T follicular helper cell (primary cell): ENCODE measurements at regions not wholly inside any gene's neighbourhood (a gene's known extent, or its start where the extent isn't known, plus 50 kb on each side); places are given as distances from the start of the nearest gene placed in this dataset.
A peak's percentile ranks its signal among the peaks of the same experiment; 100 is the strongest.

Experiments used
- DNase-seq: peaks from one replicate; pipeline ENCODE4 v3.0.0-alpha.2; 2020; ENCODE audit warnings: low read depth

DNA sequence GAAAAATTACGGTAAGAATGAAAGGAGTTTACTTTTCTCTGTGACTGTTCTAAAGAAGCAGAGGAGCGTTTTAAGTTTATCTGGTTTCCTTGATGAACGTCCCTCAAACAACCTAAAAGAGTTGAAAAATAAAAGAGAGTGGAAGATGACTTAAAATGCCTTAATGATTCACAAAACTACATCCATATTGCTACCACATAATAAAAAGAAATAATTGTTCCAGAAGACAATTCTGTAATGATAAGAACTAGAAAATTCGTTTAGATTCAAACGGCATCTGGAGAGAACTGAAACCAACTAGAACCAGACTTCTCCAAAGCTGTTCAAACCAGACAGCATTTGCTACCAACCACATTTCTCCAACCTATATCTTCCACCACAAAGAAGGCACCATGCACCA is 68.1 kb downstream of the TEKT4 start:
- no peak for DNase-seq

DNA sequence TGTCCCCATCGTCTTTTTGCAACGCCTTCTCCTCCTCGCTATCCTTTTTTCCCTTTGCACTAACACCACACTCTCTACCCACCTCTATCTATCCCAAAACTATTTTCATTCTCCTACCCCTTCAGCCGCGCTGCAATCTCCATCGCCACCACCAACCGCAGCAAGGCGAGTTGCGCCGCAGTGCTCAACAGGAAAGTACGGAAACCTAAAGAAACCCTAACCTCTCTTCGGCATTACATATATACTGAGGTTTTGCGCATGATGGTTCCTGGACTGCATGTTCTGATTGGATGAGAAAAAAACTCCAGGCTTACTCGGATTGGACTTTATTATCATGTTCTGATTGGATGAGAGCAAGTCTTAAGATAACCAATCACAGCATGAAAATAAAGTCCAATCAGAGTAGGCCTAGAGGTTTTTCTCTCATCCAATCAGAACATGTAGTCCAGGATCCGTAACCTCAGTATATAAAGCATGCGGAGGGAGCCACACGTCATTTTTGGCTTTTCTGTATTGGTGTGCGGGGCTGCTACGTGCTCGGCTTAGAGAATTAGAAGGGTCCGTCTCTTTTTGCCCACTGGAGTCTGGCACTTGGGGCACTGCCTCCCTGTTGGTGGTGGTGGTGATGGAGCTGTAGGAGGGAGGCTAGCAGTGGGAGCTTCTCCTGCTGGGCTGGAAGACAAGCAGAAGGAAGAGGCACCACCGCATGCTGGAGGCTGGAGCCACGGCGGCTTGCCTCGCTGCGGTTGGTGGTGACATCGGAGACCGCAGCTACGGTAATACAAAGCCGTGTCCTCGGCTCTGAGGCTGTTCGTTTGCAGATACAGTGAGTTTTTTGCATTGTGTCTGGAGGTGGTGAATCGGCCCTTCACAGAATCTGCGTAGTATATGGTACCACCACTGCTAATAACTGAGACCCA is 76.1 kb downstream of the TEKT4 start:
- no peak for DNase-seq

DNA sequence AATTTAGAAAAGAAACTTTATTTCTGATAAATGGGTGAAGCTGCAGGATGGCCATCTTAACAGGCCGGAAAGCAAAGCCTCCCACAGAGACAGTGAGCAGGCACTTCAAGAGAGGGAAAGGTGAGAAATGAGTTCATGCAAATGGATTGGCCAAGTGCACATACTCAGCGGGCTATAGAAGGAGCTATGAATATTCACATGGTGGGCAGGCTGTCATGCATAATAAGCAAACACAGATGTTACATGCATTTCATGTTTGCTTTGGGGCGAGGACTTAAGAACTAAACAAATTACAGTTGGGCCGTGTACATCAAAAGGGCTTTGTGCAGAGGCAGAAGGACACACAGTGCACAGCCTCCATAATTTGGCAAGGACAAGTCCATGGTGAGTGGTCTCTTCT is 69.8 kb upstream of the MAL start:
- no peak for DNase-seq

DNA sequence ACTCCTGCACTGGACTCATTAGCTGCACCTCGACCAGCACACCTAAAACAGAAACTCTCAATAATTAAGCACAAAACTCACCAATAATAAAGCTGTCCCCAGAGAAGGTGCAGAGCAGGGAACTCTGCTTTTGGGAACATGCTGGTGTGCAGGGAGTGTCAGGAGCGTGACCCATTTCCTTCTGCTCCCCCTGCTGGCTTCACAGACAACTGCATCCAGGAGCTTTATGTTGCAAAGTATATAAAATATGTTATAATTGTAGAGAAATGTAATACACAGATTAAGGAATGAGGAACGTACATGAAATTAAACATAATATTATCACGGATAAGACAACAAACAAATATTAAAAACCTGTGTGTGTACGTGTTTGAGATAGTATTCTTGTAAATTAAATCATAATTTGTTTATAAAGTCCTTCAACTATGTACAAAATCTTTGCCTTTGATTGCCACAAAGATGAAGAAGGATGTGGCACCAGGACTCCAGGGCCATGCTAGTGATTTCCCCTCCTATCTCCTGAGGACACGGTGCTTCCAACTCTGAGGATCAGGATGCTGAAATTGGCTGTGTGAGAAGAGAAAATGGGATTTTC is 68.6 kb upstream of the MAL start:
- peak; percentile 9 for DNase-seq

DNA sequence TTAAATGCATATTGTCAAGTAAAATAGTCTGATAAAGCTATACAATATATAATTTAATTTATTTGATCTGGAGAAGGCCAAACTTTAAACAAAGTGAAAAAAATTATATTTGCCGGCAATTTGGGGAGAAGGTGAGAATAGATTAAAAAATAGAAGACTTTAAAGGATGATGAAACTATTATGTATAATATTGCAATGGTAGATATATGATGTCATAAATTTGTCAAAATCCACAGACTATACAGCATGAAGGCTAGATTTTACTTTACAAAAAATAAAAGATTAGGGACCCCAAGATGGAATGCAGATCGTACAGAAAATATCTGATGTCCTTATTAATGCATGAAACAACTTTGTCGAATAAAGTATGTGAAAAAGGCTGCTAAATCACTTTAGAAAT is 67.3 kb upstream of the MAL start:
- DNase-seq, result no peak

DNA sequence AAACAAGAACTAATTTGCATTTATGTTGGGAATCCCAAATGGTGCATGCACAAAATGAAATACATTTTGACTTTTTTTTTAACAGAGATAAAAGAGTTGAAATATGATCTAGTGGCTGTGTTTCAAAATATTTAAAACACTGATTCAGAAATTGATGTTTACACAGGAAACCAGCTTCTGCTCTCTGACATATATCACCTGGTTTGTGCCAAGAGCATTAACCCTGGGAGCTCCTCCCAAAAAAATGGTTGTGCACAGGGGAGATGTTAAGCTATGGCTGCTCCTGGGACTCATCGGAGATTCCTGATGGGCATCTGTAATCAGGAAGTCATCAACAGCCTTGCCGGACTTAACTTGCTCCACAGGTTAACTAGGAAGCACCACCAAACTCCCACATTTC is 65.2 kb upstream of the MAL start:
- DNase-seq, result no peak

DNA sequence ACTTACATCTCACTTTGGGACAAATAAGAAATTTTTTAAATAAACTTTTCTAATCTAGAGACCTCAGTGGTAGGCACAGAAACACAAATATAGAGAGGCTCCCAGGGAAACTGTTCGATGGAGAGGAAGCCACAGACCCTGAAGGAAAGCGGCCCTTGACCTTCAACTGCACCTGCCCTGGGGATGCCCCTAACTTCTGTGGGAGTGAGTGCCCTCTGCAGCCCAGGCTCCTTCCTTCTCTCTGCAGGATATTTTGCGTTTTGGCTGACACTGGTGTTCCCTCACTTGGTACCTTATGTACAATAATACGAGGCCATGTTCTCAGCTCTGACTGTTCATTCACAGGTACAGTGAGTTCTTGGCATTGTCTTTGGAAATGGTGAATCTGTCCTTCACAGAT is 64.8 kb upstream of the MAL start:
- no peak for DNase-seq

DNA sequence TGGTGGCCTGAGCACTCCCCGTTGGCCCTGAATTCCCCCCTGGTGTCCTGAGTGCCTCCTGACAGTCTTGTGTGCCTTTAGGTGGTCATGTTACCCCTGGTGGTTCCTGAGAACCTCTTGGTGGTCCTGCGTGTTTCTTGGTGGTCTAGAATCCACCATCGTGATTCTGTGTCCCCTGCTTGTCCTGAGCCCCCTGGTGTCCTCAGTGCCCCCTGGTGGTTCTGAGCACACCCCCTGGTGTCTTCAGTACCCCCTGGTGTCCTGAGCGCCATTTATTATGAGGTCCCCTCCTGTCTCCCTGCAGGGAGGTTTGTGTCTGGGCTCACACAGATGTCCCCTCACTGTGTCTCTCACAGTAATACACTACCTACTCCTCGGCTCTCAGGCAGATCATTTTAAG is 61.3 kb upstream of the MAL start:
- DNase-seq, result no peak

DNA sequence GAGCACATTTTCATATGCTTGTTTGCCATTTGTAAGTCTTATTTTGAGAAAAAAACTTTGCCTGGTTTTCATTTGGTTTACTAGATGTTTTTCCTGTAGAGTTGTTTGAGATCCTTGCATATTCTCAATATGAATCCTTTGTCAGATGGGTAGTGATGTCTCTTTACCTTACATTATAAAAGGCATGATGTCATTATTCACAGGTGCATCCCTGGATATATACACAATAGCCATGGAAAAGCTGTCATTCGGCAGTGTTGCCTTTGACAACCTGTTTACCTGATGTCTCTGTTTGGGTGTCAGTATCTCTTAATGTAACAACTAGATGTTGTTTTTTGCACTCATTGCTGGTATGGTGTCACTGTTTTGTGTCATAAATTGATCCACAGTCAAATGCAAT is 58.8 kb upstream of the MAL start:
- no peak for DNase-seq

DNA sequence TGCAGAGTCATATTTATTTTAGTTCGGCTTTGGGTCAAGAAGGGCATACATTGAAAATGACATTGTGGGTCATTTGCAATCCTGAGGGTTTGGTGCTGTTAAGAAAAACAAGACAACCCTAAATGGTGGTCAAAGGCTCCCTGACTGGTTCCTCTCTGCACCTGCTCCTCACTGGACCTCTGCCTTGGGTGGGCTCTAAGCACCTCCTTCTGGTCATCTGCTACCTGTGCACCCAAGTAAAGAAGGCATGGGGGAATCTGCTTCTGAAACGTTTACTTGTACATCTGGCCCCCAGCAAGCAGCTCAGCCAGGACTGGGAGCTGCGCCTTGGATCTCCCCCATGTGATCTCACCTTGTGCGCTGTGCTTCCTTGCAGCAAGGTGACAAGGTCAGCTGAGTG is 55.2 kb upstream of the MAL start:
- DNase-seq, result no peak
